CD4-positive, alpha-beta T cell (primary cell): ENCODE measurements at regions not wholly inside any gene's neighbourhood (a gene's known extent, or its start where the extent isn't known, plus 50 kb on each side); places are given as distances from the start of the nearest gene placed in this dataset.

Source experiments
- ATAC-seq: fragments of 200-7000 bp; cut with Tn5 transposase; one replicate; pipeline ENCODE4 v1.10.0; 2022; ENCODE audit warnings: mild to moderate bottlenecking; ENCODE audit not compliant: poor library complexity
- CTCF ChIA-PET: fragments of 350-600 bp; sonication (Branson Sonifier 250); formaldehyde crosslinking; loops from one replicate; lab custom pipeline; 2021; ENCODE audit warnings: antibody characterized with exemption, inconsistent platforms; lab: Charles Lee
- POLR2A ChIA-PET: fragments of 350-600 bp; sonication (Branson Sonifier 250); formaldehyde crosslinking; loops from one replicate; lab custom pipeline; 2021; ENCODE audit warnings: antibody characterized with exemption, inconsistent platforms; lab: Charles Lee
- DNase-seq, 14 experiments: peaks; one replicate each; pipeline ENCODE4 v3.0.0-alpha.2; 2013 to 2020; ENCODE audit warnings: mixed read lengths in 2 of 14
- H3K27ac ChIP-seq, 2 donors: one replicate each; pipeline versions ENCODE4 v1.5.1 to v1.7.0; 2013; ENCODE audit warnings: low read length in 2 of 2, low read depth in 1 of 2, mild to moderate bottlenecking in 1 of 2
- H3K27me3 ChIP-seq, 2 experiments: 1 replicate in 1 of 2; 2 replicates in 1 of 2; pipeline versions ENCODE4 v1.6.1 to v1.7.0; 2013; ENCODE audit warnings: low read length in 2 of 2, control low read depth in 1 of 2, mild to moderate bottlenecking in 1 of 2, moderate library complexity in 1 of 2; ENCODE audit not compliant: insufficient read depth in 2 of 2, control insufficient read depth in 1 of 2
- H3K36me3 ChIP-seq: one replicate; pipeline ENCODE4 v1.6.1; 2013; ENCODE audit warnings: low read length, control low read depth; ENCODE audit not compliant: insufficient read depth
- H3K4me1 ChIP-seq: one replicate; pipeline ENCODE4 v1.6.1; 2013; ENCODE audit warnings: low read length, control low read depth; ENCODE audit not compliant: insufficient read depth
- H3K4me3 ChIP-seq: one replicate; pipeline ENCODE4 v1.5.1; 2013; ENCODE audit warnings: mild to moderate bottlenecking, low read length, moderate library complexity
- H3K9me3 ChIP-seq, 2 experiments: 1 replicate in 1 of 2; 2 replicates in 1 of 2; pipeline versions ENCODE4 v1.6.1 to v1.7.0; 2013; ENCODE audit warnings: low read length in 2 of 2, mild to moderate bottlenecking in 2 of 2, control low read depth in 1 of 2, moderate library complexity in 1 of 2; ENCODE audit not compliant: control insufficient read depth in 1 of 2, insufficient read depth in 1 of 2
- H3K27ac Mint-ChIP-seq: one replicate; pipeline ENCODE4 v1.8.0; 2020; ENCODE audit warnings: mixed read lengths
- H3K27me3 Mint-ChIP-seq: one replicate; pipeline ENCODE4 v1.8.0; 2021; ENCODE audit warnings: mixed read lengths
- H3K36me3 Mint-ChIP-seq: one replicate; pipeline ENCODE4 v1.8.0; 2021; ENCODE audit warnings: low read depth, mixed read lengths
- H3K4me1 Mint-ChIP-seq: one replicate; pipeline ENCODE4 v1.8.0; 2021; ENCODE audit warnings: low read depth, mixed read lengths
- H3K4me3 Mint-ChIP-seq: one replicate; pipeline ENCODE4 v1.8.0; 2020; ENCODE audit warnings: mild to moderate bottlenecking, mixed read lengths
- H3K9me3 Mint-ChIP-seq: one replicate; pipeline ENCODE4 v1.8.0; 2020; ENCODE audit warnings: mixed read lengths
- intact Hi-C, 2 experiments: fragments of 100-400 bp; cut with DNase I in 1 of 2; cut with micrococcal nuclease in 1 of 2; formaldehyde crosslinking; loops; one replicate each; pipeline versions ENCODE4 v1.15.1 to v1.9.0; 2023 to 2025; cut with DNase I, micrococcal nuclease
- TF ChIP-seq, protein P1 (sequence below): fragments of 200-600 bp; IDR thresholded peaks from one replicate; pipeline ENCODE4 v1.8.0; 2022; ENCODE audit warnings: antibody characterized with exemption, mild to moderate bottlenecking

DNA sequence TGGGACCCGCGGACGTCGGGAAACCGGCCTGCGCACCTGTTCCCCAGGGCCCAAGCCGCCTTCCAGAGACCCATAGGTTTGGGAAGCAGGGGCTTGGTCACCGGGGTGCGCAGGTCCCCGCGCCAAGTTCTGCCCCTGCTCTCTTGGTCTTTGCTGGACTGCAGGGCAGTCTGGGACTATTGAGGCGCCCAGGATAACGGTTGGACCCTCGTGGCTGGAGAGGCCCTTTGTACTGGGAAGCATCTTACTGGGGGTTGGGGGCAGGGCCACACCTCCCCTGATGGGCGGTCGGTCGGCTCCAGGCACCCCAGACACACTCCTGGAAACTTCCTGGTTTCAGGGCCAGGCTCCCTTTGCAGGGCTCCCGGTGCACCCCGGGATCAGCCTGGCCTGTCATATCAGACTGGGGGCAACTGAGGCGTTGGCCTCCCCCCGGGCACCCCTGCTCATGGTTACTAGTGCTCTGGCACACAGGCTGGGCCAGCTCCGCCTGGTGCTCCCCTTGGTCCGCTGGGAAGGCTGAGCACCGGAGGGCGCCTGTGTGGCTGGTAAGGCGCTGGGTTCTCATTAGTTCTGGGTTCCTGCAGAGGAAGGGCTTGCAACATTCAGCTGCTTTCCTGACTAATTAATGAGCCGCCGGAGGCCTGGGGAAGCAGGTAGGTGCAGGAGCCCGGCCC, 1250.5 kb downstream of the BRD1 start:
- Mint-ChIP-seq H3K36me3 (no peaks in the 10 kb centered on the region), H3K4me3 (no peak overlapping the region), H3K27ac (no peak overlapping the region), H3K27me3 (peaks cover 38% of the 10 kb centered on the region), H3K9me3 (peaks cover 1% of the 10 kb centered on the region), H3K4me1 (no peaks in the 10 kb centered on the region)
- ChIA-PET POLR2A (no interaction called here), CTCF (no interaction called here)
- ATAC-seq: no peak
- H3K27ac ChIP-seq: no peak overlapping the region
- H3K9me3 ChIP-seq: peaks cover 0 to 38% of the 10 kb centered on the region in 2 experiments
- H3K4me1 ChIP-seq: no peaks in the 10 kb centered on the region
- intact Hi-C loops: no loop called here
- H3K36me3 ChIP-seq: no peaks in the 10 kb centered on the region
- TF ChIP-seq, protein P1, sequence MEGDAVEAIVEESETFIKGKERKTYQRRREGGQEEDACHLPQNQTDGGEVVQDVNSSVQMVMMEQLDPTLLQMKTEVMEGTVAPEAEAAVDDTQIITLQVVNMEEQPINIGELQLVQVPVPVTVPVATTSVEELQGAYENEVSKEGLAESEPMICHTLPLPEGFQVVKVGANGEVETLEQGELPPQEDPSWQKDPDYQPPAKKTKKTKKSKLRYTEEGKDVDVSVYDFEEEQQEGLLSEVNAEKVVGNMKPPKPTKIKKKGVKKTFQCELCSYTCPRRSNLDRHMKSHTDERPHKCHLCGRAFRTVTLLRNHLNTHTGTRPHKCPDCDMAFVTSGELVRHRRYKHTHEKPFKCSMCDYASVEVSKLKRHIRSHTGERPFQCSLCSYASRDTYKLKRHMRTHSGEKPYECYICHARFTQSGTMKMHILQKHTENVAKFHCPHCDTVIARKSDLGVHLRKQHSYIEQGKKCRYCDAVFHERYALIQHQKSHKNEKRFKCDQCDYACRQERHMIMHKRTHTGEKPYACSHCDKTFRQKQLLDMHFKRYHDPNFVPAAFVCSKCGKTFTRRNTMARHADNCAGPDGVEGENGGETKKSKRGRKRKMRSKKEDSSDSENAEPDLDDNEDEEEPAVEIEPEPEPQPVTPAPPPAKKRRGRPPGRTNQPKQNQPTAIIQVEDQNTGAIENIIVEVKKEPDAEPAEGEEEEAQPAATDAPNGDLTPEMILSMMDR: no peak
- H3K4me3 ChIP-seq: no peak overlapping the region
- DNase-seq: no peak
- H3K27me3 ChIP-seq: peaks cover 20 to 21% of the 10 kb centered on the region in 2 experiments

DNA sequence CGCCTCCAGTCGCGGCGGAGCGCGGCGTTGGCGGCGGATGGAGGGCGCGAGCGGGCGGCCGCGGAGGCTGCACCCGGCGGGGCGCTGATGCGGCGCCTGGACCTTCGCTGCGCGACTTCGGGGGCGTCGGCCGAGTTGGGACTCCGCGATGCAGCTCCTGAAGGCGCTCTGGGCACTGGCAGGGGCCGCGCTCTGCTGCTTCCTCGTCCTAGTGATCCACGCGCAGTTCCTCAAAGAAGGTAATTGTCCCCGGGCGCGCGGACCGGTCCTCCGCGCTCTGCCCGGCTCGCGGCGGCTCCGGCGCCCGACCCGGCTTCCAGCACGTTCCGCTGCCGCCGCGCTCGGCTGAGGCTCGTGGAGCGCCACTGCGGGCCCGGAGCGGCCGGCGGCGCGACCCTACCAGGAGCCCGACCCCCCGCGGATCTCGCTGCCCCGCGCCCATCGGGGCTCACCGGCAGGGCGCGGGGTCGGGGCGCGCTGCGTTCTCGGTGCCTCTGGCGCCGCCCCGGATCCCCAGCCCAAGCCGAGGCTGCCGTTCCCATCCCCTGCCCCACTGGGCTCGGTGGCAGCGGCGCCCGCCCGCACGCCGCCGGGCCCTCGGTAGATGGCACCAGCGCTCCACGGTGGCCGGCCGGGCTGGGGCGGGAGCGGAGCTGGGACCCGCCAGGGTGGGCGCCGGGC, 1251.2 kb downstream of the BRD1 start:
- no peak for ATAC-seq
- ChIA-PET POLR2A (no interaction called here), CTCF (no interaction called here)
- H3K36me3 ChIP-seq: no peaks in the 10 kb centered on the region
- H3K36me3 Mint-ChIP-seq: no peaks in the 10 kb centered on the region
- peaks cover 0 to 35% of the 10 kb centered on the region in 2 experiments for H3K9me3 ChIP-seq
- no peak for DNase-seq
- H3K27ac ChIP-seq: no peak overlapping the region
- H3K4me1 ChIP-seq: no peaks in the 10 kb centered on the region
- H3K27me3 ChIP-seq: peaks cover 20 to 21% of the 10 kb centered on the region in 2 experiments
- TF ChIP-seq, protein P1: no peak
- no peak overlapping the region for H3K27ac Mint-ChIP-seq
- H3K4me1 Mint-ChIP-seq: no peaks in the 10 kb centered on the region
- intact Hi-C loops: no loop called here
- H3K27me3 Mint-ChIP-seq: peaks cover 38% of the 10 kb centered on the region
- peaks cover 8% of the 10 kb centered on the region for H3K9me3 Mint-ChIP-seq
- H3K4me3 ChIP-seq: no peak overlapping the region
- H3K4me3 Mint-ChIP-seq: no peak overlapping the region

- Histone ChIP-seq H3K27me3 (peaks cover 20 to 21% of the 10 kb centered on the region in 2 experiments), H3K27ac (no peak overlapping the region), H3K4me1 (no peaks in the 10 kb centered on the region), H3K4me3 (no peak overlapping the region), H3K9me3 (peaks cover 5 to 40% of the 10 kb centered on the region in 2 experiments), H3K36me3 (no peaks in the 10 kb centered on the region)
- H3K9me3 Mint-ChIP-seq: peaks cover 8% of the 10 kb centered on the region
- TF ChIP-seq, protein P1: no peak
- H3K4me3 Mint-ChIP-seq: no peak overlapping the region
- POLR2A ChIA-PET: no interaction called here
- no peaks in the 10 kb centered on the region for H3K4me1 Mint-ChIP-seq
- no peaks in the 10 kb centered on the region for H3K36me3 Mint-ChIP-seq
- H3K27me3 Mint-ChIP-seq: peaks cover 38% of the 10 kb centered on the region
- no peak for DNase-seq
- intact Hi-C loops: no loop called here
- ATAC-seq: no peak
- CTCF ChIA-PET: no interaction called here
- H3K27ac Mint-ChIP-seq: no peak overlapping the region
Observed at GRCh38 chr22:48575618-48576332, 1251.9 kb downstream of the BRD1 start.
